SW 1271 (cell line): ENCODE measurements at regions not wholly inside any gene's neighbourhood (a gene's known extent, or its start where the extent isn't known, plus 50 kb on each side); places are given as distances from the start of the nearest gene placed in this dataset.
"Not testable (repeated sequence)": the region's sequence is repeated elsewhere in the genome, so short reads cannot be mapped to it uniquely, and the experiment has no call there.

ENCODE experiments used
- DNase-seq, 2 experiments: peaks; one replicate each; lab custom pipeline; 2025; lab: John Stamatoyannopoulos, UW

DNA sequence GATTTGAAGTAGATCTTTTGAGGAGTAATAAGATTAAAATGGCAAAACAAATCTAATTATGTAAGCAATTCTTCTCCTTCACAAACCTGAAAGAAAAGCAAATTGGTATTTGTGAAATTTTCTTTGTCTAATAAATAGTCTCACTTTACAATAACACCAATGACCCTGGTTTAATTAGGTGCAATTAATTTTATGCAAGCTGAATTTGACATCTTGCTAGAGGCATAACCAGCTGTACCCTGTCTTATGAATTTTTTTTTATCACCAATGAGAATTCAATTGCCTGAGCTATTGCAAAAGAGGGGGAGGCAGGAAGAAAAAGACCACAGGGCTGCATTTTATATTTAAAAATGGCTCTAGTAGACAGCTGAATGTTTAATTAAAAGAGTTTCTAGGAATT, 113.5 kb upstream of the IL12A start:
- no peak for DNase-seq

GRCh38 chr3:159877924-159878323, 110.7 kb upstream of the IL12A start:
- DNase-seq = no peak

GRCh38 chr3:159879146-159879545, 109.5 kb upstream of the IL12A start:
- no peak for DNase-seq

DNA sequence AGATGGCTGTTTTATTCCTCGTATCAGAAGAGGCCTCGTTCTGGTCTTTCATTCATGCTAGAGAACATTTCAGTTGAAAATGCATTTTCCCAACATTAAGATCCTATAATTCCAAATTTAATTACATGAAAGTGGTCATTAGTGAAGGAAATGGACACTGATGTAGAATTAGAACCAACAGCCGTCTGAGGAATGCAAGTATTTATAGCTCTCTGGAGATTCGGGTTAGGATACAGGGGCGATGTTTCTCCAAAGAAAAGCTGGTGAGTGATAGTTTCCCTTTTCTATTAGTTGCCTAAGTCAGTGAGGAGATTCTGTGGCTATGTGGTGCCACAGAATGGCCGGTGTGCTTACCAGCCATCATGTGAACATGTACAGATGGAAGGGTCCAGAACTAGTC, 109.0 kb upstream of the IL12A start:
- no peak for DNase-seq

GRCh38 chr3:159881208-159881607, 107.4 kb upstream of the IL12A start:
- DNase-seq = no peak

GRCh38 chr3:159881828-159882309, 106.8 kb upstream of the IL12A start:
- no peak for DNase-seq

DNA sequence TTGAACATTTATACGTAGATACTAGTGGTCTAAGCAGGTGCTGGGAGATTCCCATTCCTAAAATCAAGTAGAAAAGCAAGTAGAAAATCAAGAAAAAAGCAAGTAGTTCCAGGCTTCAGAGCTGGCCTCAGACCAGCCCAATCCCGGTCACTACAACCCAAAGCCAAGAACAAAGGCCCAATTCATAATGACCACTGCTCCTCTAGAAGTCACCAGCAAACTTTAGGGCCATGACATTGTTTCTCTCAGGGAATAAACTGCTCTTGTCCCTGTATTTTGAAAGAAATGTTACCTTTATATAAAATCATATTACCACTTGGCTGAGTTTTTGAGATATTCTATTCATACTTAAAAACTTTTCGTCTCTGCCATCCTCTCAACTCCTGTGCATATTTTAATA, 106.3 kb upstream of the IL12A start:
- no peak for DNase-seq

- DNase-seq = peak in 1 of 2 experiments; percentile 15
Observed at GRCh38 chr3:159882790-159883779, 105.5 kb upstream of the IL12A start.

DNA sequence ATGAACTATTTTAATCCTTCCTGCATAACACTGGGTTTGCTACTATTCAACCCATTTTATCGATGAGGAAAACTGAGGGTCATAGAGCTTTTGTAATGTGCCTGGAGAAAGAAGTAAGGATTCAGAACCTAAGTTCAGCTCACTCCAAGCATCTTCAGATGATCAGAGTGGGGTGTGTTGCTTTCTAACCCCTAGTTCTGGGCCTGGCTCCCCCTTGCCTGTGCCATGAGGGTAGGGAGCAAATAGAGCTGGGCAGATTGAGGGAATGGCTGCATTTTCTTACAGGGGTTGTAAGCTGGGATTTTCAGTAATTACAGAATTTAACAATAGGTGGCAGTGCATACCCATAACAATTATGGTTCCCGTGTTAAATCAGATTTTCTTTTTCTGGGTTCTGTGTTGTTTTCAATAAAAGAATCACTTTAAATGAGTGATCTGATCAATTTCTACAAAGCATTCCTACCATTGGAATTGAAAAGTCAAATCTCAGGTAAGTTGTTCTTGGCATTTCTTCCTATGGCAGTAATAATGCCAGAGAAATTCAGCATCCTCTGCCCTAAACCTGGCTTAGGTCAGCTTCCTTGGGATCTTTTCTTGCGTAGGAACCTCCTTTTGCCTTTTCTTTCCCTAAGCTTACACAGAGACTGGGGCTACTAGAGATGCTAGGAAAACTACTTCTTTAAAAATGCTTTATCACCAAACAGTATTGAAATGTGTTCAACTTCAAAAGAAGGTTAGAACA, 103.8 kb upstream of the IL12A start:
- DNase-seq = peak in 1 of 2 experiments; percentile 49

GRCh38 chr3:159886050-159886449, 102.6 kb upstream of the IL12A start:
- no peak for DNase-seq

DNA sequence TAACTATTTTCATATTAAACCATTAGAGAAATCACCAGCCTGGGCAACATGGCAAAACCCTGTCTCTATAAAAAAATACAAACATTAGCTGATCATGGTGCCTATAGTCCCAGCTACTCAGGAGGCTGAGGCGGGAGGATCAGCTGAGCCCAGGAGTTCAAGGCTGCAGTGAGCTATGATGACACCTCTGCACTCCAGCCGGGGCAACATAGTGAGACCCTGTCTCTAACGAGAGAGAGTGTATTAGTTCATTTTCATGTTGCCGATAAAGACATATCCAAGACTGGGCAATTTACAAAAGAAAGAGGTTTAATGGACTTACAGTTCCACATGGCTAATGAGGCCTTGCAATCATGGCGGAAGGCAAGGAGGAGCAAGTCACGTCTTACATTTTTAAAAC, 102.1 kb upstream of the IL12A start:
- DNase-seq = not testable (repeated sequence)

DNA sequence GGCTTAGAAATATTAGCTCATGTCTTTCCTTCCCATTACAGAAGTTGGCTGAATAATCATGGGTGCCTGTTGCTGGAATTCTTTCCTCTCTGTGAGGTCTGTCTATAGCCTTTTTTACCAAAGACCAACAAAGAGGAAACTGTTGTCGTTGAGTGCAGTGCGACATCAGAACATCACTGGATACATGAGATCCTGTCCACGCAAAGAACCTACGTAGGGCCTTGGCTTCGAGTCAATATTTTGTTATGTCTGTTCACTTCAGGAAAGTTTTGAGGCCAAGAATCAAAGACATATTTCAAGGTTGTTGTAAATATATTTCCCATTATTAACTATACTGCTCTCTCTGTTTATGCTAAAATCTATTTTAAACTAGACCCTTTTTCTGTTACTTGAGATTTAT, 101.5 kb upstream of the IL12A start:
- no peak for DNase-seq

GRCh38 chr3:159887911-159888310, 100.7 kb upstream of the IL12A start:
- no peak for DNase-seq

DNA sequence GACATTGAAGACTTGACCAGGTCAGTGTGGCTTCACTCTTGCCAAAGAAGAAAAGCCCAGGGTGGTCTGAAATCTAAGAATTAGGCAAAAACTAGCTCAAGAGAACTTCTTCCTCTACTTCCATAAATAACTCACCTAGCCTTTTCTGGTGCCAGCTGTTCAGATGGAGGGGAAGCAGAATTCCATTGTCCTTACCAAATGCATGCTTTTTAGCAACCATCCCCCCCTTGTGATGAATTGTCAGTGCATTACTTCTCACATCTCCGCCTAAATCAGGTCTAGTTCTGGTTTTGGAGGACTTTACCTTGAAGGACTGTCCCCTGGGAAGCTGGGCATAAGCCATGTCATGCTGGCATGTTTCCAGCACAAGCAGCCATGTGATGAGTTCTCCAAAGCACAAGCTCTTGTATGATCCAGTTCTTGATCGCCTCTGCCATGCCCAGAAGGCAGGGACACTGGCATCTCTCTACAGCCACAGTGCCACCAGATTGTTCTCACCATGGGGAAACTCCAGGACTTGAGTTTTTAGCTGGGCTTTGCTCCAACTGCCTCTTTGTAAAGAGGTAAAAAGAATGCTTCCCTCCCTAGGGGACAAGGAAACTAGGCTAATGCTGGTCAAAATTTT, 96.4 kb upstream of the IL12A start:
- DNase-seq = no peak

DNA sequence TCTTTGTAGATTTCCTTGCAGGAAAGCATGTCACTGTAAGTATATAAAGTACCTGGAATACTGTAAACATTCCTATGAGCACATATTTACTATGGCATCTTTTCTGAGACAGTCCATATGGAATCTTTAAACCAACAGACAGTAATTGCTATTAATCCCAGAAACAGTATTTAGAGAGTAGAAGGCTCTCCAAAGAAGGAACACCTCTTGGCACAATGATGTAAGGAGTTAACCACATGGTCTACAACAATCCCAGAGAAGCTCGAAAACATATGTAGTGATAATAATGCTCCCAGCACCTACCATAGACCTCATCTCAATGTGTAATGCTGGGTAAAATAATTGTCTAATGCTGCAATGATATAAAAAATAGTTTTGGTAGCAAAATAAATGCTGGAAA, 95.8 kb upstream of the IL12A start:
- DNase-seq = no peak

DNA sequence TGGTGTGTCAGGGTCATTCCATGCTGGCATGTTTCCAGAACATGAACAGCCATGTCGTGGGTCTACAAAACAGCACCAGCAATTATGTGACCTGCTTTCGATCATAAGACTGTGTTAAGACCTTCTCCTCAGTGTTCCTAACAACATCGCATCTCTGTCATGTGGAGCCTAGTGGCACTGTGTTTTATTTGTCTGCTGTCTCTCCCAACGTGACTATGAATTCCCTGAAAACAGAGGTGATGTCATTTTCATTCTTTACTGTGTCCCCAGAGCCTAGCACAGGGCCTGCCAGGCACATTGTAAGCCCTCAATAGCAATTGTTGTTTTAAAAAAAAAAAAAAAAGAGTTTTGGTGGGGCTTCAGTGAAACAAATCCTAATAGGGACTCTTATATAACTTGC, 94.2 kb upstream of the IL12A start:
- DNase-seq = no peak

DNA sequence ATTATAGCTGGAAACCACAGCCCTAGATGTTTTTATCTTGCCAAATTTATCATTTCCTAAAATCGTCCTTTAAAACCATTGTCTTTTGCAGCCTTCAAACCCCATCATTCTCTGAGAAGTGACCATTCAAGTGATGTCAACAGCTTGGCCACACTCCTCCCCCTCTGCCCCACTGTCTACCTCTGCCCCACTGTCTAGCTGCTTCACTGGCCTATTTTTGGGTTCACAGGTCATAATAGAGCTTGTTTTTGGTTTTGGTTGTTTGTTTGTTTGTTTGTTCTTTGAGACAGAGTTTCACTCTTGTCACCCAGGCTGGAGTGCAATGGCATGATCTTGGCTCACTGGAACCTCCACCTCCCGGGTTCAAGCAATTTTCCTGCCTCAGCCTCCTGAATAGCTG, 93.2 kb upstream of the IL12A start:
- no peak for DNase-seq

DNA sequence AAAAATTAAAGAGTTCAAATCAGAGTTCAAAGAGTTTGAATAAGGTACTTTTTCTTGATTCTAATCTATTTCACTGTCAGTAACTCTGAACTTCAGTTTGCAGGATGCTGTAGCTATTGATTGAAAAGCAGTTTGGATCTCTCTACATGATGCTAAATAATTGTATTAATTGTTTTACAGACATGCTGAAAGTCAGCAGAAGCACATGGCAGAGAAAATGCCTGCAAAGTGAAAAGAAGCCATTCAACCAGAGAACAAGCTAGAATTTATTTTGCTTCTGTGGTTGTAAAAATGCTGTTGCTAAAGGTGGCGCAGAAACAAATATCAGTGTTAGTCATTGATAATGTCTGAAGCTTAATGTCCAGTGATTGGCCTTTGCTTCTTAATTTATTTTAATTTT, 92.1 kb upstream of the IL12A start:
- no peak for DNase-seq

- DNase-seq = no peak
Observed at GRCh38 chr3:159897331-159898075, 91.1 kb upstream of the IL12A start.

DNA sequence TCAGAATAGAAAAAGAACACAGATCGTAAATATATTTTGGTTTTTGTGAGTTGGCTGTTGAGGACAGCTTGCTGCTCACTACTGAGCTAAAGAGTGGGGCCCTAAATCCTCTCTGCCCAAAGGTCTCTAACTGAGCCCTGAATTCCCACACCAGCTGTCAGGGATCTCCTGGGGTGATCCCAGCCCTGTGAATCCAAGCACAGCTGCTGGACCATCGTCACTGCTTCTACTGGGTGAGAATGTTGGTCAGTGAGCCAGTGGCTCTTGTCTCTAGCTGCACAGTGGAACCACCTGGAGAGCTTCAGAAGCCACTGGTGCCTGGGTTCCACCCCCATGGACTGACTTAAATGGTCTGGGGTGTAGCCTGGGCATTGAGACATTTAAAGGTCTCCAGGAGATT, 90.5 kb upstream of the IL12A start:
- no peak for DNase-seq

DNA sequence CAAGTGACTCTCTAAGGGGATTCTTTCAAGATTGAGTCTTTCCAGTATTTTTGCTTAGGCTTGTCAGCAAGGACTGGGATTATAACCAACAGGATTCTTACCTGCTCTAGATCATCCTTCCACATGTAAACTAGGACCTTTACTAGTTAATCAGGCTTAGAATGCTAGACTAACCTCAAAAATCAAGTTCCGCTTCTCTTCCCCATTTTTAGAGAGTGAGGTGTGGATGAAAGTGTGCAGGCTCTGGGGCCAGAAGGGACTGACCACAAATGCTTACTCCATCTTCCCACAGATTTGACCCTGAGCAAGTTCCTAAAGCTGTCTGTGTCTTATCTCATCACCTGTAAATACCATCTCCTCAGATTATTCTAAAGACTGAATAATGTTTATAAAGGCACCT, 89.5 kb upstream of the IL12A start:
- DNase-seq = no peak
